Astrocyte (in vitro differentiated cells and primary cell): ENCODE measurements at regions not wholly inside any gene's neighbourhood (a gene's known extent, or its start where the extent isn't known, plus 50 kb on each side); places are given as distances from the start of the nearest gene placed in this dataset.

ENCODE experiments used
- DNase-seq: peaks from one replicate; pipeline ENCODE4 v3.0.0-alpha.2; 2010; ENCODE audit warnings: low read depth
- FAIRE-seq: peaks from 2 replicates; lab custom pipeline; 2011; peaks lifted over from hg19 to GRCh38; lab: Jason Lieb, UNC
- H2AFZ ChIP-seq: 2 replicates; pipeline ENCODE4 v1.6.0; 2012; ENCODE audit warnings: low read depth, low read length, inconsistent platforms
- H3K27ac ChIP-seq: 2 replicates; pipeline ENCODE4 v1.5.1; 2011; ENCODE audit warnings: low read depth, low read length, inconsistent platforms
- H3K27me3 ChIP-seq: 2 replicates; pipeline ENCODE4 v1.6.0; 2011; ENCODE audit warnings: low read length, inconsistent platforms; ENCODE audit not compliant: insufficient read depth
- H3K36me3 ChIP-seq: 2 replicates; pipeline ENCODE4 v1.5.1; 2011; ENCODE audit warnings: low read length, inconsistent platforms; ENCODE audit not compliant: insufficient read depth
- H3K4me1 ChIP-seq: 2 replicates; pipeline ENCODE4 v1.5.1; 2011; ENCODE audit warnings: low read length, inconsistent platforms; ENCODE audit not compliant: insufficient read depth
- H3K4me2 ChIP-seq: 2 replicates; pipeline ENCODE4 v1.6.0; 2012; ENCODE audit warnings: low read length, inconsistent platforms
- H3K4me3 ChIP-seq: 2 replicates; pipeline ENCODE4 v1.5.1; 2011; ENCODE audit warnings: low read depth, mild to moderate bottlenecking, low read length, inconsistent platforms; ENCODE audit not compliant: insufficient read depth
- H3K79me2 ChIP-seq: 2 replicates; pipeline ENCODE4 v1.6.0; 2012; ENCODE audit warnings: mild to moderate bottlenecking, low read length, inconsistent platforms; ENCODE audit not compliant: insufficient read depth
- H3K9ac ChIP-seq: 2 replicates; pipeline ENCODE4 v1.6.0; 2012; ENCODE audit warnings: mild to moderate bottlenecking, low read length, inconsistent platforms
- H3K9me3 ChIP-seq: 2 replicates; pipeline ENCODE4 v1.5.1; 2012; ENCODE audit warnings: low read depth, mild to moderate bottlenecking, low read length, inconsistent platforms; ENCODE audit not compliant: insufficient read depth
- H4K20me1 ChIP-seq: 2 replicates; pipeline ENCODE4 v1.6.0; 2012; ENCODE audit warnings: low read length, inconsistent platforms; ENCODE audit not compliant: insufficient read depth
- H3K27ac Mint-ChIP-seq: one replicate; pipeline ENCODE4 v1.8.0; 2021; ENCODE audit warnings: mild to moderate bottlenecking, mixed read lengths; ENCODE audit not compliant: unreplicated experiment
- H3K27me3 Mint-ChIP-seq: one replicate; pipeline ENCODE4 v1.8.0; 2021; ENCODE audit warnings: low read depth, mixed read lengths; ENCODE audit not compliant: unreplicated experiment
- H3K36me3 Mint-ChIP-seq: one replicate; pipeline ENCODE4 v1.8.0; 2021; ENCODE audit warnings: low read depth, mixed read lengths; ENCODE audit not compliant: unreplicated experiment
- H3K4me1 Mint-ChIP-seq: one replicate; pipeline ENCODE4 v1.8.0; 2021; ENCODE audit warnings: low read depth, mixed read lengths; ENCODE audit not compliant: unreplicated experiment
- H3K4me3 Mint-ChIP-seq: one replicate; pipeline ENCODE4 v1.8.0; 2021; ENCODE audit warnings: mild to moderate bottlenecking, moderate library complexity, mixed read lengths; ENCODE audit not compliant: unreplicated experiment
- H3K9me3 Mint-ChIP-seq: one replicate; pipeline ENCODE4 v1.8.0; 2021; ENCODE audit warnings: mild to moderate bottlenecking, mixed read lengths; ENCODE audit not compliant: unreplicated experiment
- EZH2 ChIP-seq: IDR thresholded peaks from 2 replicates; pipeline ENCODE4 v1.6.1; 2012; ENCODE audit warnings: mild to moderate bottlenecking, low read length, inconsistent platforms; ENCODE audit not compliant: insufficient read depth
- TF ChIP-seq, protein P1 (sequence below): IDR thresholded peaks from 2 replicates; pipeline ENCODE4 v1.5.1; 2011; ENCODE audit warnings: low read depth, mild to moderate bottlenecking, inconsistent platforms, low read length, moderate library complexity; ENCODE audit not compliant: insufficient read depth

DNA sequence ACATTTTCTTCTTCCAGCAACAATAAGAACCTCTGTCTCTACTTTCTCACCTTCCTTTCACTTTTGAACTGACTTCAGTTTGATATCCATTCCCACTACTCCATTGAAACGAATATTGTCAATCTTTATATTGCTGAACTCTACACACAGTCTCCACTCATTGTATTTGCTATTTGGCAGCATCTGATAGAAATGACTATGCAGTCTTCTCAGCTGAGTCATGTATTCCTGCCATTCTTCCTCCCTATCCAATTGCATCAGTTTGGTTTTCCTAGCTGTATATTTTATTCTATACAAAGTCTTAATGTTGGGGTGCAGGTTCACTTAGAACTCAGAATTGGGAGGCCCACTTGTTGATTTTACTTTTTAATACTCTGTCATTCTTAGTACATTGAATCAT, 107.5 kb upstream of the CPNE8 start:
- H3K36me3 ChIP-seq: no peaks in the 10 kb centered on the region
- no peaks in the 10 kb centered on the region for H4K20me1 ChIP-seq
- no peak for FAIRE-seq

DNA sequence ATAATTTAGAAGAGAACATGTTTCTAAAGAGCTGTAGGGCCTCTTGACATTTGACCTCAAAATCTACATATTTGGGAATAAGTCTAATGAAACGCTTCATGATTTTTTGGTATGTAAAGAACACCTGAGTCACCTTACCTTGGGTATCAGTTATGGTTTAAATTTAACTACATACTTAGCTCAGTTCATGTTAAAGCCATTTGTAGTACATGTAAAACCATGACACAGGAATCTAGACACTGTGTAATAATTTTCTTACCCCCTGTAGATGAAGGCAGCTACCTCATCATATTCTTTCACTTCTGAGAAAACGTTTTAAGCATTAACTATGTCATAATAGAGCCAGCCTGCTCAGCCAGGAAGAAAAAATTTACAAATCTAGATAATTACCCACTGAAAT, 105.8 kb upstream of the CPNE8 start:
- H3K9me3 Mint-ChIP-seq: no peaks in the 10 kb centered on the region
- Histone ChIP-seq H4K20me1 (no peaks in the 10 kb centered on the region), H3K4me3 (no peak overlapping the region), H3K9ac (no peak overlapping the region), H3K4me1 (no peaks in the 10 kb centered on the region), H3K4me2 (no peak overlapping the region), H3K36me3 (no peaks in the 10 kb centered on the region), H3K9me3 (no peaks in the 10 kb centered on the region), H2AFZ (no peak overlapping the region), H3K27me3 (no peaks in the 10 kb centered on the region), H3K79me2 (no peaks in the 10 kb centered on the region), H3K27ac (no peak overlapping the region)
- no peak for TF ChIP-seq EZH2
- TF ChIP-seq, protein P1, sequence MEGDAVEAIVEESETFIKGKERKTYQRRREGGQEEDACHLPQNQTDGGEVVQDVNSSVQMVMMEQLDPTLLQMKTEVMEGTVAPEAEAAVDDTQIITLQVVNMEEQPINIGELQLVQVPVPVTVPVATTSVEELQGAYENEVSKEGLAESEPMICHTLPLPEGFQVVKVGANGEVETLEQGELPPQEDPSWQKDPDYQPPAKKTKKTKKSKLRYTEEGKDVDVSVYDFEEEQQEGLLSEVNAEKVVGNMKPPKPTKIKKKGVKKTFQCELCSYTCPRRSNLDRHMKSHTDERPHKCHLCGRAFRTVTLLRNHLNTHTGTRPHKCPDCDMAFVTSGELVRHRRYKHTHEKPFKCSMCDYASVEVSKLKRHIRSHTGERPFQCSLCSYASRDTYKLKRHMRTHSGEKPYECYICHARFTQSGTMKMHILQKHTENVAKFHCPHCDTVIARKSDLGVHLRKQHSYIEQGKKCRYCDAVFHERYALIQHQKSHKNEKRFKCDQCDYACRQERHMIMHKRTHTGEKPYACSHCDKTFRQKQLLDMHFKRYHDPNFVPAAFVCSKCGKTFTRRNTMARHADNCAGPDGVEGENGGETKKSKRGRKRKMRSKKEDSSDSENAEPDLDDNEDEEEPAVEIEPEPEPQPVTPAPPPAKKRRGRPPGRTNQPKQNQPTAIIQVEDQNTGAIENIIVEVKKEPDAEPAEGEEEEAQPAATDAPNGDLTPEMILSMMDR: no peak
- no peak overlapping the region for H3K4me3 Mint-ChIP-seq
- DNase-seq (no peak), FAIRE-seq (no peak)
- no peak overlapping the region for H3K27ac Mint-ChIP-seq
- peaks cover 10% of the 10 kb centered on the region for H3K4me1 Mint-ChIP-seq
- H3K36me3 Mint-ChIP-seq: no peaks in the 10 kb centered on the region
- H3K27me3 Mint-ChIP-seq: no peaks in the 10 kb centered on the region

More for the DNA sequence above, 107.5 kb upstream of the CPNE8 start:
- H3K4me3 ChIP-seq: no peak overlapping the region
- Mint-ChIP-seq H3K27ac (peak overlapping the region; percentile 45), H3K27me3 (no peaks in the 10 kb centered on the region), H3K9me3 (no peaks in the 10 kb centered on the region), H3K36me3 (no peaks in the 10 kb centered on the region), H3K4me3 (no peak overlapping the region), H3K4me1 (peaks cover 10% of the 10 kb centered on the region)
- no peaks in the 10 kb centered on the region for H3K79me2 ChIP-seq
- H3K9me3 ChIP-seq: no peaks in the 10 kb centered on the region
- H2AFZ ChIP-seq: no peak overlapping the region
- no peaks in the 10 kb centered on the region for H3K4me1 ChIP-seq
- TF ChIP-seq, protein P1: no peak
- no peak for TF ChIP-seq EZH2
- no peak overlapping the region for H3K27ac ChIP-seq
- H3K4me2 ChIP-seq: no peak overlapping the region
- no peak overlapping the region for H3K9ac ChIP-seq
- no peaks in the 10 kb centered on the region for H3K27me3 ChIP-seq
- DNase-seq: peak; percentile 1

DNA sequence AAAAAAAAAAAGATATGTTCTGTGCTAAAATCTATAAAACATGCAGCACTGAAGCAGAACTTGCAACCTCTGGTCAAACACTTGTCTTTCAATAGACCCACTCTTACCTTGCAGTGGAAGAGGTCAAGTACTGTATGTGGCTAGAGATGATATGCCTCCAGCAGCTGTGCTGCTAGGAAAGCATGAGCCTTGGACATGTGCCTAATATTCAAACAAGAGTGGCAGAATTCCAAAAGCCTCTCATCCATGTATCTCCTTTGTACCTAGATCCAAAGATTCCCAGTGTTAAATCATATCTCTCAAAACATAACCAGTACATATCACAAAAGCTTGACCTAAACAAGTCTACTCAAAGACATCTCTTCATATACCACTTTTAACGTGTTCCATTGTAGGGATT, 105.0 kb upstream of the CPNE8 start:
- H4K20me1 ChIP-seq: no peaks in the 10 kb centered on the region
- no peaks in the 10 kb centered on the region for H3K79me2 ChIP-seq
- no peak overlapping the region for H3K4me3 Mint-ChIP-seq
- H2AFZ ChIP-seq: no peak overlapping the region
- TF ChIP-seq, protein P1: no peak
- no peak for TF ChIP-seq EZH2
- no peak overlapping the region for H3K9ac ChIP-seq
- H3K9me3 ChIP-seq: no peaks in the 10 kb centered on the region
- H3K27me3 ChIP-seq: no peaks in the 10 kb centered on the region
- DNase-seq (no peak), FAIRE-seq (no peak)
- no peaks in the 10 kb centered on the region for H3K27me3 Mint-ChIP-seq
- H3K36me3 ChIP-seq: no peaks in the 10 kb centered on the region
- no peak overlapping the region for H3K4me3 ChIP-seq
- no peak overlapping the region for H3K27ac Mint-ChIP-seq
- no peaks in the 10 kb centered on the region for H3K36me3 Mint-ChIP-seq
- H3K4me2 ChIP-seq: no peak overlapping the region
- no peaks in the 10 kb centered on the region for H3K9me3 Mint-ChIP-seq
- no peak overlapping the region for H3K27ac ChIP-seq
- H3K4me1 ChIP-seq: no peaks in the 10 kb centered on the region
- H3K4me1 Mint-ChIP-seq: peaks cover 10% of the 10 kb centered on the region
